ENCODE measurements at regions not wholly inside any gene's neighbourhood (a gene's known extent, or its start where the extent isn't known, plus 50 kb on each side); places are given as distances from the start of the nearest gene placed in this dataset.
"Not testable (repeated sequence)": the region's sequence is repeated elsewhere in the genome, so short reads cannot be mapped to it uniquely, and the experiment has no call there.

- no peak for DNase-seq
Observed at GRCh38 chr18:26648509-26649192, 100.3 kb upstream of the KCTD1 start.

GRCh38 chr18:26646901-26647300 lies 98.5 kb upstream of the KCTD1 start:
- DNase-seq = no peak

- no peak for DNase-seq
Observed at GRCh38 chr18:26642440-26643348, 94.3 kb upstream of the KCTD1 start.

GRCh38 chr18:26640541-26640940 lies 92.2 kb upstream of the KCTD1 start:
- DNase-seq = no peak

- no peak for DNase-seq
Observed at GRCh38 chr18:26639149-26639548, 90.8 kb upstream of the KCTD1 start.

GRCh38 chr18:26637983-26638382 lies 89.6 kb upstream of the KCTD1 start:
- no peak for DNase-seq

- DNase-seq = no peak
Observed at GRCh38 chr18:26637324-26637723, 89.0 kb upstream of the KCTD1 start.

GRCh38 chr18:26635466-26635865 lies 87.1 kb upstream of the KCTD1 start:
- DNase-seq = no peak

- no peak for DNase-seq
Observed at GRCh38 chr18:26634631-26635030, 86.3 kb upstream of the KCTD1 start.

- DNase-seq = no peak
Observed at GRCh38 chr18:26631135-26631534, 82.8 kb upstream of the KCTD1 start.

GRCh38 chr18:26630596-26630995 lies 82.2 kb upstream of the KCTD1 start:
- DNase-seq = no peak

GRCh38 chr18:26628017-26628416 lies 79.7 kb upstream of the KCTD1 start:
- DNase-seq = no peak

GRCh38 chr18:26624443-26624842 lies 76.1 kb upstream of the KCTD1 start:
- DNase-seq = no peak

- not testable (repeated sequence) for DNase-seq
Observed at GRCh38 chr18:26623314-26623713, 75.0 kb upstream of the KCTD1 start.

- no peak for DNase-seq
Observed at GRCh38 chr18:26621161-26622026, 73.0 kb upstream of the KCTD1 start.

- DNase-seq = no peak
Observed at GRCh38 chr18:26619350-26619749, 71.0 kb upstream of the KCTD1 start.

- DNase-seq = no peak
Observed at GRCh38 chr18:26618135-26618534, 69.8 kb upstream of the KCTD1 start.

GRCh38 chr18:26617151-26617554 lies 68.8 kb upstream of the KCTD1 start:
- DNase-seq = no peak

- no peak for DNase-seq
Observed at GRCh38 chr18:26614374-26614773, 66.0 kb upstream of the KCTD1 start.
